OCI-LY1 (cell line): ENCODE measurements at regions not wholly inside any gene's neighbourhood (a gene's known extent, or its start where the extent isn't known, plus 50 kb on each side); places are given as distances from the start of the nearest gene placed in this dataset.

Source experiments
- CTCF ChIP-seq: fragments of 200-600 bp; sonication (generic), shearing (Covaris generic); IDR thresholded peaks from 2 replicates; pipeline ENCODE4 v1.5.1; 2017; ENCODE audit warnings: mild to moderate bottlenecking, antibody characterized with exemption, low read length, moderate library complexity, mixed read lengths
- EZH2 ChIP-seq: fragments of 200-600 bp; sonication (generic), shearing (Covaris generic); IDR thresholded peaks from 2 replicates; pipeline ENCODE4 v1.8.0; 2017; ENCODE audit warnings: borderline replicate concordance, mixed run types, mild to moderate bottlenecking, antibody characterized with exemption, low read length, moderate library complexity, mixed read lengths

- TF ChIP-seq CTCF (no peak), EZH2 (no peak)
These were observed 1034.3 kb downstream of the STIM2 start for GRCh38 chr4:27894951-27895350.
